Esophagus squamous epithelium (tissue), 5 donors: ENCODE measurements at regions not wholly inside any gene's neighbourhood (a gene's known extent, or its start where the extent isn't known, plus 50 kb on each side); places are given as distances from the start of the nearest gene placed in this dataset.

Source experiments
- DNase-seq: peaks from one replicate; lab custom pipeline; 2025; lab: John Stamatoyannopoulos, UW
- H3K27ac ChIP-seq, 4 donors: fragments of 200-600 bp; sonication (generic); one replicate each; pipeline ENCODE4 v1.5.1; 2016 to 2019; ENCODE audit warnings: mild to moderate bottlenecking in 1 of 4
- H3K27me3 ChIP-seq, 4 donors: fragments of 200-600 bp; sonication (generic); 1 replicate in 3 of 4; 2 replicates in 1 of 4; pipeline versions ENCODE4 v1.5.1 to v1.6.0; 2017 to 2021; ENCODE audit warnings: antibody characterized with exemption in 1 of 4
- H3K36me3 ChIP-seq, 3 donors: fragments of 200-600 bp; sonication (generic); one replicate each; pipeline ENCODE4 v1.5.1; 2016 to 2019
- H3K4me1 ChIP-seq, 3 donors: fragments of 200-600 bp; sonication (generic); one replicate each; pipeline ENCODE4 v1.5.1; 2017 to 2019
- H3K4me3 ChIP-seq, 4 donors: fragments of 200-600 bp; sonication (generic); 1 replicate in 3 of 4; 2 replicates in 1 of 4; pipeline ENCODE4 v1.5.1; 2016 to 2019; ENCODE audit warnings: mild to moderate bottlenecking in 2 of 4, moderate library complexity in 1 of 4
- H3K9me3 ChIP-seq, 3 donors: fragments of 200-600 bp; sonication (generic); one replicate each; pipeline ENCODE4 v1.5.1; 2016 to 2019
- POLR2A ChIP-seq, 4 donors: fragments of 450-650 bp; IDR thresholded peaks; one replicate each; pipeline ENCODE4 v1.6.1; 2017; ENCODE audit warnings: antibody characterized with exemption in 4 of 4, mild to moderate bottlenecking in 4 of 4, moderate library complexity in 3 of 4
- WGBS, 2 donors: methylation state at CpG; one replicate each; pipeline ENCODE4 v1.1.5; 2018; 5-methylcytosine and 5-hydroxymethylcytosine counted together
- intact Hi-C: fragments of 100-400 bp; cut with DNase I; formaldehyde crosslinking; loops from one replicate; pipeline ENCODE4 v1.15.0; 2022
- TF ChIP-seq, protein P1 (sequence below), 6 experiments: fragments of 450-650 bp in 4 of 6; fragments of 200-600 bp in 2 of 6; sonication (generic) in 2 of 6; IDR thresholded peaks; one replicate each; pipeline ENCODE4 v1.5.1; 2016 to 2019; ENCODE audit warnings: antibody characterized with exemption in 6 of 6, mild to moderate bottlenecking in 4 of 6, moderate library complexity in 4 of 6
- donor health status: DM: yes; HTN: yes; CAD: no.

DNA sequence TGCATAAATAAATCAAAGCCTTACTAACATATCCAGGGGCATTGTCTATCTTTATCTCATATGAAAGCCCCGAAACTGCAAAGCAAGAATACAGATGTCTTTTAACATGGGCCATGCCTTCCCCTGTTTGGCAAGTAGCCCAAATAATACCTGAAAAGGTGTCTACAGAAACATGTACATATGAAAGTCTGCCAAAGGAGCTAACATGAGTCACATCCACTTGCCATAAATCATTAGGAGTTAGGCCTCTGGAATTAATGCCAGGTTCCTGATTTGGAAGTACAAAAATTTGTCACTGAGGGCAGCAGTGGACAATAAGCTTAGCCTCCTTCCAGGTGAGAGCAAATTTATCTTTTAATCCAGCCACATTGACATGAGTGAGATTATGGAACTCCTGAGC lies 85.5 kb upstream of the PGR start:
- H3K27ac ChIP-seq = no peak overlapping the region
- 10 to 25% methylated on average over 1 of the region's 1 CpG for WGBS, 2 donors
- TF ChIP-seq, protein P1, sequence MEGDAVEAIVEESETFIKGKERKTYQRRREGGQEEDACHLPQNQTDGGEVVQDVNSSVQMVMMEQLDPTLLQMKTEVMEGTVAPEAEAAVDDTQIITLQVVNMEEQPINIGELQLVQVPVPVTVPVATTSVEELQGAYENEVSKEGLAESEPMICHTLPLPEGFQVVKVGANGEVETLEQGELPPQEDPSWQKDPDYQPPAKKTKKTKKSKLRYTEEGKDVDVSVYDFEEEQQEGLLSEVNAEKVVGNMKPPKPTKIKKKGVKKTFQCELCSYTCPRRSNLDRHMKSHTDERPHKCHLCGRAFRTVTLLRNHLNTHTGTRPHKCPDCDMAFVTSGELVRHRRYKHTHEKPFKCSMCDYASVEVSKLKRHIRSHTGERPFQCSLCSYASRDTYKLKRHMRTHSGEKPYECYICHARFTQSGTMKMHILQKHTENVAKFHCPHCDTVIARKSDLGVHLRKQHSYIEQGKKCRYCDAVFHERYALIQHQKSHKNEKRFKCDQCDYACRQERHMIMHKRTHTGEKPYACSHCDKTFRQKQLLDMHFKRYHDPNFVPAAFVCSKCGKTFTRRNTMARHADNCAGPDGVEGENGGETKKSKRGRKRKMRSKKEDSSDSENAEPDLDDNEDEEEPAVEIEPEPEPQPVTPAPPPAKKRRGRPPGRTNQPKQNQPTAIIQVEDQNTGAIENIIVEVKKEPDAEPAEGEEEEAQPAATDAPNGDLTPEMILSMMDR (IDR thresholded peaks at IDR 0.05) = no peak
- TF ChIP-seq POLR2A (IDR thresholded peaks at IDR 0.05) = no peak

DNA sequence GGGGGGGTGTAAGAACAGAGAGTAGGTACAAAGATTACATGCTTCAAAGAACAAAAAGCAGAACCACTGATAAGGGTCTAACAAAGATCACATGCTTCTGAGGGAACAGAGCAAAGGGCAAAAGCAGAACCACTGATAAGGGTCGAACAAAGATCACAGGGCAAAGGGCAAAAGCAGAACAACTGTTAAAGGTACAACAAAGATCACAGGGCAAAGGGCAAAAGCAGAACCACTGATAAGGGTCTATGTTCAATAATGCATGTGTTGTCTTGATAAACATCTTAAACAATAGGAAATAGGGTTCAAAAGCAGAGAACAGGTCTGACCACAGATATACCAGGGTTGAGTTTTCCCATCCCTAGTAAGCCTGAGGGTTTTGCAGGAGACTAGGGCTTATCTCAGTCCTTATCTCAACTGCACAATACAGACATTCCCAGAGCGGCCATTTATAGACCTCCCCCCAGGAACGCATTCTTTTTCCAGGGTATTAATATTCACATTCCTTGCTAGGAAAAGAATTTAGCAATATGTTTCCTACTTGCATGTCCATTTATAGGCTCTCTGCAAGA lies 81.9 kb upstream of the PGR start:
- intact Hi-C loops = no loop called here
- Histone ChIP-seq H3K4me1 (no peaks in the 10 kb centered on the region), H3K36me3 (no peaks in the 10 kb centered on the region), H3K27ac (no peak overlapping the region), H3K27me3 (no peaks in the 10 kb centered on the region), H3K4me3 (no peak overlapping the region), H3K9me3 (peaks cover 0 to 20% (median 4%) of the 10 kb centered on the region in 3 donors)
- TF ChIP-seq, protein P1 (IDR thresholded peaks at IDR 0.05) = no peak
- no peak for TF ChIP-seq POLR2A (IDR thresholded peaks at IDR 0.05)
- DNase-seq = no peak
- 72 to 80% methylated on average over 3 of the region's 3 CpGs for WGBS, 2 donors

More for the DNA sequence above, 85.5 kb upstream of the PGR start:
- no peak for DNase-seq
- Histone ChIP-seq H3K4me1 (no peaks in the 10 kb centered on the region), H3K9me3 (peaks cover 0 to 22% (median 4%) of the 10 kb centered on the region in 3 donors), H3K36me3 (no peaks in the 10 kb centered on the region), H3K27me3 (no peaks in the 10 kb centered on the region), H3K4me3 (no peak overlapping the region)
- intact Hi-C loops = no loop called here

DNA sequence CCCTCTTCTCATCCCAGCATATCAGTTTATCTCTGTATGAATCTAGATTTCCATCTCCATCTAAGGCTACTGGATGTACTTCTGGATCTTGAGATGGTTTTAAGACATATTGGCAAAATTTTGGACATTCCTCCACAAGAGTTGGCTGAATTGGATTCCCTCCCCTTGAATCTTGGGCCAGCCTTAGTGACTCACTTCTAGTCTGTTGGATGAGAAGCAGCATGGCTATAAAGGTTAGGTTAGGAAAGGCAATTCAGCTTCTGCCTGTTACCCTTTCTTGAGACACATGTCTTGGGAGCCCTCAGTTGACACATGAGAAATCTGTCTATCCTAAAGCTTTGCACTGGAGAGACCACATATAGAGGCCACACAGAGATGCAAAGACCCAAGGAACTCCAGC lies 73.0 kb upstream of the PGR start:
- DNase-seq = no peak
- peaks cover 0 to 6% (median 0%) of the 10 kb centered on the region in 3 donors for H3K9me3 ChIP-seq
- no peak overlapping the region for H3K27ac ChIP-seq
- no peaks in the 10 kb centered on the region for H3K27me3 ChIP-seq
- TF ChIP-seq POLR2A (IDR thresholded peaks at IDR 0.05) = no peak
- TF ChIP-seq, protein P1 (IDR thresholded peaks at IDR 0.05) = no peak
- intact Hi-C loops = no loop called here
- no peak overlapping the region for H3K4me3 ChIP-seq
- no peaks in the 10 kb centered on the region for H3K4me1 ChIP-seq
- H3K36me3 ChIP-seq = no peaks in the 10 kb centered on the region

DNA sequence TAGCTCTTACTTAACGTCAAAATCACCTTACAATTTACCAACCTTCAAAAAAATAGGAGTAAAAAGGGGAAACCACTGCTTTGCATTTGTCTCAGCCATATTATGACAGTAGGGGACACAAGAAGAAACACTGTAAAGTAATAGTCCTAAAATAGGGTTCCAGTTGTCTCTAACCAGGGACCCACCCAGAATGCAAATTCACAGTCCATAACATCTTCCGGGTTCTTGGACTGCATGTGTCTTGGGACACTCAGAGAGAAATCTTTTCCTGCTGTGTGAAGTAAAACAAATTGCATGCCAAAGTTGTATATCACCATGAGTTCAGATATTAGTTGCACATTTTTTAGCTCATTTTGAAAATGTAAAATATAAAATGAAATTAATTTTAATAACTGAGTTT lies 69.8 kb upstream of the PGR start:
- TF ChIP-seq, protein P1 (IDR thresholded peaks at IDR 0.05) = no peak
- TF ChIP-seq POLR2A (IDR thresholded peaks at IDR 0.05) = no peak
- no peaks in the 10 kb centered on the region for H3K36me3 ChIP-seq
- no peaks in the 10 kb centered on the region for H3K27me3 ChIP-seq
- H3K9me3 ChIP-seq = no peaks in the 10 kb centered on the region
- WGBS, 2 donors = 59 to 74% methylated on average over 2 of the region's 2 CpGs
- intact Hi-C loops = no loop called here
- DNase-seq = no peak
- no peak overlapping the region for H3K27ac ChIP-seq
- no peaks in the 10 kb centered on the region for H3K4me1 ChIP-seq
- H3K4me3 ChIP-seq = no peak overlapping the region

DNA sequence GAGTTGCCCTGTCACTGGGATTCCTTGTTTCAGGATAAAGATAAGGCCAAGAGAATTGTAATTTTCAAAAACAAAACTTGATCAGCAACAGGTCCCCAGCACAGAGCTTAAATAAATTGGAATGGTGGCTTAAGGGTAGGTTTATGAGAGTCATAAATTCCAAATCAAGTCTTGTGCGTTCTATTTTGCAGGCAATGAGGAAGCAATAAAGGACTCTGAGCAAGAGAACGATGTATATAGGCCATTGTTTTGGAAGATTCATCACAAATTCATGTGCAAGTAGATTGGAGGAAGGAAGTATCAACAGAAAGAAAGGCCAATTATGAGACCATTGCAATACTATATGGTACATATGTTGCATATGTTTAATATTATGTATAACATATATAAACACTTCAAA lies 65.7 kb upstream of the PGR start:
- no peaks in the 10 kb centered on the region for H3K36me3 ChIP-seq
- H3K4me1 ChIP-seq = no peaks in the 10 kb centered on the region
- no peak overlapping the region for H3K27ac ChIP-seq
- DNase-seq = no peak
- H3K27me3 ChIP-seq = no peaks in the 10 kb centered on the region
- H3K9me3 ChIP-seq = no peaks in the 10 kb centered on the region
- no peak overlapping the region for H3K4me3 ChIP-seq
- WGBS, 2 donors = 51 to 54% methylated on average over 2 of the region's 2 CpGs
- intact Hi-C loops = no loop called here
- no peak for TF ChIP-seq POLR2A (IDR thresholded peaks at IDR 0.05)
- TF ChIP-seq, protein P1 (IDR thresholded peaks at IDR 0.05) = no peak
